HG02938 (cell line): ENCODE measurements at regions not wholly inside any gene's neighbourhood (a gene's known extent, or its start where the extent isn't known, plus 50 kb on each side); places are given as distances from the start of the nearest gene placed in this dataset.
"Not testable (repeated sequence)": the region's sequence is repeated elsewhere in the genome, so short reads cannot be mapped to it uniquely, and the experiment has no call there.

Source experiments
- ATAC-seq: cut with Tn5 transposase; IDR thresholded peaks from one replicate; pipeline ENCODE4 v1.9.1; 2021; ENCODE audit warnings: mild to moderate bottlenecking, moderate library complexity; ENCODE audit not compliant: unreplicated experiment

DNA sequence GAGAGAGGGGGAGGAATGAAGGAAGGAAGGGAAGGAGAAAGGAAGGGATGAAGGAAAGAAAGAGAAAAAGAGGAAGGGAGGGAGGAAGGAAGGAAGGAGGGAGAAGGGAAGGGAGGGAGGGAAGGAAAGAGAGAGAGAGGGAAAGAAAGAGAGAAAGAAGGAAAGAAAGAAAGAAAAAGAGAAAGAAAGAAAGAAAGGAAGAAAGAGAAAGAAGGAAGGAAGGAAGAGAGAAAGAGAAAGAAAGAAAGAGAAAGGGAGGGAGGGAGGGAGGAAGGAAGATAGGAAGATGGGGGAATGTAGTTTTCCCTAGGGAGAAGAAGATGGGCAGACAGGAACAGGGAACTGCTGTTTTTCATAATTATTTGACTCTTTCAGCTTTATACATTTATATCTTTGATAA, 115.1 kb upstream of the CXADR start:
- ATAC-seq: no peak

DNA sequence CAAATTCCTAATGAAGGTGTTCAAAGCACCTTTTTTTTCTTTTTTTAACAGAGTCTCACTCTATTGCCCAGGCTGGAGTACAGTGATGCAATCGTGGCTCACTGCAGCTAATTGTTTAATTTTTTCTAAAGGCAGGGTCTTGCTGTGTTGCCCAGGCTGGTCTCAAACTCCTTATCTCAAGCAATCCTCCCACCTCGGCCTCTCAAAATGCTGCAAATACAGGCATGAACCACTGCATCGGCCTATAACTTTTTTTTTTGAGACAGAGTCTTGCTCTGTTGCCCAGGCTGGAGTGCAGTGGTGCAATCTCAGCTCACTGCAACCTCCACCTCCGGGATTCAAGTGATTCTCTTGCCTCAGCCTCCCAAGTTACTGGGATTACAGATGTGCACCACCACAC, 113.9 kb upstream of the CXADR start:
- not testable (repeated sequence) for ATAC-seq

DNA sequence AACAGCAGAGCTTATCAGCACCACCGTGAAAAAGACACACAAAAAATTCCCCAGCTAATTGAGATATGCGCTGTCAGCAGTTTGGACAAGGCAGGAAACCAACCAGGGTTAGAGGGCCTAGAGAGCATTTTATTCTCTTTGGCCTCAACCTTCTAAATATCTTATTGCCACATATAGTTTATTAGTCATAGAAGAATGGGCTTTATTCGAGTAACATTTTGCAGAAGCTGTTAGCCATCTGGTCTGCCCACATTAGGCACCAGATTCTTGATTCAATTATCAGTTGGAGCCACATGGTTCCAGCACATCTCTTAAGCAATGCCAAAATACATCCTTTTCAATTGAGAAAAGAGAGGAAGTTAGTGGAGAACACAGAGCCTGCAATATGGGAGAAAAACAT, 109.9 kb upstream of the CXADR start:
- ATAC-seq: no peak

DNA sequence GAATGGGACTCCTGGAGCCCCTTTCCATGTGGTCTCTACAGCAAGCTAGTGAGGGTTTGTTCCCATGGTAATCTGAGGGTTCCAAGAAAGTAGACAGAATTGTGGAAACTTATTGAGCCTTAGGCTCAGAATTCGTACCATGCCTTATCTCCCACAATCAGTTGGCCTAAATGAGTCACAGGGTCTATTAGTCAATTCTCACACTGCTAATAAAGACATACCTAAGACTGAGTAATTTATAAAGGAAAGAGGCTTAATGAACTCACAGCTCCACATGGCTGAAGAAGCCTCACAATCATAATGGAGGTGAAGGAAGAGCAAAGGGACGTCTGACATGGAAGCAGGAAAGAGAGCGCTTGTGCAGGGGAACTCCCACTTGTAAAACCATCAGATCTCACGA, 106.6 kb upstream of the CXADR start:
- no peak for ATAC-seq

DNA sequence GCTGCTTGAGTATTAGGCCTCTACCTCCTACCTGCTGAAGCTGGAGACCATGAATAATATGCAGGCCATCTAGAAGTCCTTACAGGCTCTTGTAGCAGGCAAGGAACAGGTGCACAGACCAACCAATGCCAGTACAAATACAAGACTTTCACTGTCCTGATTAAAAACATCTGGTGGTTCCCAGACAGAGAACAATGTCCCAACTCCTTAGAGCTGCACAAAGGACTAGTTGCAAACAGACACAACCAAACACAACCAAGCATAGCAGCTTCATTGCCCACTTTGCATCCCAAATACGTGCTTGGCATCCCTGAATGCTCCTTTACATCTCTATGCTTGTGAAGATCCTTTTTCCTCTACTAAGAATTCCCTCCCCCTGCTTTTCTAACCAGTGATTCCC, 98.1 kb upstream of the CXADR start:
- no peak for ATAC-seq

DNA sequence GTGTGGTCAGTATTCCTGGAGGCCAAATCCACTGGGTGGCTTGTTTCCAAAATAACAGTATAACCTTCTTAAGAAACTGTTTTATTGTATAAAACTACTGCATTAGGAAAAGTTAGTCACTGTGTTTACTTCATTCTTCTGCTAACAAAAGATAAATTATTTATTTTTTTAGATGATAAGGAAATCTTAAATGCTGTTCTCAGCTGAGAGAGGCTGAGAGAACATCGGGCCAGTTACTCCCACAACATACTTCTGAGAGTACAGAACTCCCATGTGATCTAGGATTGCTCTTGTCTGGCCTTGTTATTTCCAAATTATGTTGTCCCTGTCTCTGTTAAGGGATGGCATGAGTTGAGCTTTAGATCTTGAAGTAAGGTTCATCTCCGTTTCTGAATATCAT, 96.7 kb upstream of the CXADR start:
- ATAC-seq: no peak

DNA sequence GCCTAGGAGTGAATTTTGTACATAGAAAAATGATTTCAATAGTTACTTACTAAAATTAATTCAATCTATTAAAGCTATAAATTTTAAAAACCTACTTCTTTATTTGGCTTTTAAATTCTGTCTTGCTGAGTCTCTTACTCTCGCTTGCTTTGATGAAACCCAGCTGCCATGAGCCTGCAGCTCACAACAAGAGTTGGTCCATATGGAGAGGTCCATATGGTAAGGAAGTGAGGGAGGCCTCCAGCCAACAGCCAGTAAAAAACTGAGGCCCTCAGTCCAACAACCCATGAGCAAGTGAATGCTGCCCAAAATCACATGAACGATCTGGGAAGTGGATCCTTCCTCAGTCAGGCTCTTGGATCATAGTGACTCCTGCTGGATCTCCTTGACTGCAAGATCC, 89.9 kb upstream of the CXADR start:
- ATAC-seq: no peak

DNA sequence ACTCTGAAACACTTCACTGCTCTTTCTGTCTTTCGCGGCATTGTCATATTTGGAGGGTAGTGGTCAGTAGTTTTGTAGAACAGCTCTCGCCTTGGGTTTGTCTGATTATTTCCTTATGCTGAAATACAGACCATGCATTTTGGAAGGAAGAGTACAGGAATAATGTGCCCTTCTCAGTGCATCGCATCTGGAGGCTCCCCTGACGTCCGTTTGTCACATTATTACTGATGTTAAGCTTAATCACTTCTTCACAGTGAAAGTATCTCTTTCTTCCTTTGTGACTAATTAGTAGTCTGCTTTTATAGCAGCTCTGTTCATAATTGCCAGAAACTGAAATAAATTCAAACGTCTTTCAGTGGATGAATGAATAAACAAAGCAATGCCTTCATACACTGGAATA, 85.7 kb upstream of the CXADR start:
- ATAC-seq: no peak

DNA sequence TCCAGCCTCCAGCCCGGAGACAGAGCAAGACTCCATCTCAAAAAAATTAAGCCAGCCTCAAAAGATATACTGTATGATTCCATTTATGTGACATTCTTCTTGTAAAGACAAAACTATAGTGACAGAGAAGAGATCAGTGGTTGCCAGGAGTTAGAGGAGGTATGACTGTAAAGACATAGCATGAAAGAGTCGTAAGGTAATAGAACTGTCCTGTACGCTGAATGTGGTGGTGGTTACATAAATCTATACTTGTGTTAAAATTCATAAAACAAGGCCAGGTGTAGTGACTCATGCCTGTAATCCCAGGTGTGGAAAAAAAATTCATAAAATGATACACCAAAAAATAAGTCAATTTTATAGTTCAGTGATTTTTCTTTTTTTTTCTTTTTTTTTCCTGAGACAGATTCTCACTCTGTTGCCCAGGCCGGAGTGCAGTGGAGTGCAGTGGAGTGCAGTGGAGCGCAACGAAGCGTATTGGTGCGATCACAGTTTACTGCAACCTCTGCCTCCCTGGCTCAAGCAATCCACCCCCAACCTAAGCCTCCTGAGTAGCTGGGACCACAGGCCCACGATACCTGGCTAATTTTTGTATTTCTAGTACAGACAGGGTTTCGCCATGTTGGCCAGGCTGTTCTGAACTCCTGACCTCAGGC, 84.9 kb upstream of the CXADR start:
- peak; percentile 90 for ATAC-seq

DNA sequence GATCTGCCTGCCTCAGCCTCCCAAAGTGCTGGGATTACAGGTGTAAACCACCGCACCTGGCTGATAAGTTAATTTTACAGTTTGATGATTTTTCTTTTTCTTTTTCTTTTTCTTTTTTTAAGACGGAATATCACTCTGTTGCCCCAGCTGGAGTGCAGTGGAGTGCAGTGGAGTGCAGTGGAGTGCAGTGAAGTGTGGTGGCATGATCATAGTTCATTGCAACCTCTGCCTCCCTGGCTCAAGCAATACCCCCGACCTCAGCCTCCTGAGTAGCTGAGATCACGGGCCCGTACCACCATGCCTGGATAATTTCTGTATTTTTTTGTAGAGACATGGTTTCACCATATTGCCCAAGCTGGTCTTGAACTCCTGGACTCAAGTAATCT, 84.4 kb upstream of the CXADR start:
- ATAC-seq: peak; percentile 43

DNA sequence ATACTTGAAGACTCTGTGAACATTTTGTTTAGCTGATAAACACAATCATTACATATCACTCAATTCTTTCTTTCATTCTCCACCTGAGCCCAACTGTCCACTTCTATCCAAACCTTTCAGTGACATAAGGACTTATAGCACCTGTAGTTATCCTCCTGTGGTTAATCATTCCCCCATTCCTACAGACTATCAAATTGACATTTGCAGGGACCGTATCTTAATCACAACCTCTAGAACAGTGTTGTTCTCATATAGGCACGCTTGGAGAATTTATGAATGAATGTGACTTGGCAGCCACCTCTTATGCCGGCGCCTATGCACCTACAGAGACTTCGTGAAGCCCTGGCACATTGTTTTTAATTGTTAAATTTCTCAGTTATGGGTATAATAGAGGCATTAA, 83.9 kb upstream of the CXADR start:
- no peak for ATAC-seq

DNA sequence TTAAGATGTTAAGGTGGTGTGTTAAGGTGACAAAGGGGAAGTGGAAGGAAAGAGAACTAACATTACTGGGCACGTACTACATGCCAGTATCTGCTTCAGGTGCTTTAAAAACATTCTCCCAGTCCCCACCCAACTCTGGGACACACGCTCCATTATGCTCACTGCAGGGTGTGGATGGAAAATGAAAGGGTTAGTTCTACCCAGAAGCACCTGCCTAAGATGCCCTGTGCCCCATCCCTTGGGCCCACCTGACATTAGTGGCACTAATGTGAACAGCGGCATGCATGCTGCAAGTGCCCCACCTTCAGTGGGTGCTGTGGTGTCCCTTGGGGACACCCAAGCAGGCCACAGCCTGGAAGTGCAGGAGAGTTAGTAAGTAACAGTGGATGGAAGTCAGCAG, 82.9 kb upstream of the CXADR start:
- no peak for ATAC-seq

DNA sequence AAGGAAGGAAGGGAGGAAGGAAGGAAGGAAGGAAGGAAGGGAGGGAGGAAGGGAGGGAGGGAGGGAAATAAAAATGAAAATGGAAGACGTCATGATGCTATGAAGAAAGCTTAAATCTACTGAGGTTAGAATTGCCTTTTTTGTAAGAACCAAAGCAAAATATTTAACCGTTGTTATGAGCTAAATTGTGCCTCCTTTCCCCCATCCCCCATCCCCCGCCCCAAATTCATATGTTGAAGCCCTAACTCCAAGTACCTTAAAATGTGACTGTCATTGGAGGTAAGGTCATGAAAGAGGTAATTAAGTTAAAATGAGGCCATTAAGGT, 80.1 kb upstream of the CXADR start:
- ATAC-seq: no peak

DNA sequence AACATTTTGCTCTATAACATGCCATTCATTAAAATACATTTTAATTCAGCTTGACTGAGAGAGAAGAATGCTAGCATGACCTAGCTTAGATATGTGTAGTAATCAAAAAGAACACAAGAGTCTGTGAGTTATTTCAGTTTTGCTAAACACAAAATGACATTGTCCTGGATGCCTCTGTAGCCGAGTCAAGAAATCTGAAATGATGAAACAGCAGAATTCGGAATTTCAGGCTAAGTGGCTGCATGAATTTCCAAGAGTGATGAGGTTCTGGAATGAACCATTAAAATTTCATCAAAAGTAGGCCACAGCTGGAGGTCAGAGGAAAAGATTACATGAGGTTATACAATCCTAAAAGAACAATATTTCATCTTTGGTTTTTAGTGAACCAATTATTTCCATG, 79.1 kb upstream of the CXADR start:
- no peak for ATAC-seq

DNA sequence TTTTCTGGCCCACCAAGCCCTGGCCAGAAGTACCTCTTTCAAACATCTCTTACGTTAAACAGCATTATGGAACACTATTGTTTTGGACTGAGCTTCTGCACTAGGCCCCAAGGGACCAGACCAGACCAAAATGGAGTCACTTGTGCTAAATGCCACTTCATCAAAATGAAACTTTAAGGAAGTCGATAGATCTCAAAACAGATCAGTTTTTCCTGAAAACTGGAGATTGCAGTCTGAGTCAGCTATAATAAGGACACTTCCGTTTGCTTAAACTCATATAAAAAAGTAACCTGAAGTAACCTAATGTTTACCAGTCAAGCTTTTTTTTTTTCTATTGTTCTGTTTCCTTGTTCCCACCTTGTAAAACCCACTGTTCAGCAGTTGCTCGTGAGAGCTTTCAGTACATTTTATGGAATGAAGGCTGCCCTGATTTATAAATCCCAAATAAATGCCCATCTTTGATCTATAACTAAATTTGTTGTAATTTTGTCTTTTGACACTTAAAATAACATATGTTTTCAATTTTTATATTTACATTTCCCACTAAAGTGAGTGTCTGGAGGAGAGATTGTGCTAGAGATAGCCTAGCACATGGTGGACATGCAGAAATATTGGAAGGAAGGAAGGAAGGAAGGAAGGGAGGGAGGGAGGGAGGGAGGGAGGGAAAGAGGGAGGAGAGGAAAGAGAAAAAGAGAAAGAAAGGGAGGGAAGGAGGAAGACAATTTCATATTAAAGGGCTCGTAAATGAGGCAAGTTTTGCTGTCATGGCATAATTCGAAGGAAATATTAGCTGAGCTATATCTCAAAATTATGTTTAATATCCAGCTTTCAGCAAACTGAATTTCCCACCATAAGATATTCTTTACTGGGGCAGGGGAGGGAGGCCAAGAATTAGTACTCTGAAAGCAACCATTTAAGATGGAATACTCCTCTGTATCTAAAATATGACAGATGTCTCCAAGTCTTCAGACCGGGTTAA, 77.0 kb upstream of the CXADR start:
- ATAC-seq: no peak

DNA sequence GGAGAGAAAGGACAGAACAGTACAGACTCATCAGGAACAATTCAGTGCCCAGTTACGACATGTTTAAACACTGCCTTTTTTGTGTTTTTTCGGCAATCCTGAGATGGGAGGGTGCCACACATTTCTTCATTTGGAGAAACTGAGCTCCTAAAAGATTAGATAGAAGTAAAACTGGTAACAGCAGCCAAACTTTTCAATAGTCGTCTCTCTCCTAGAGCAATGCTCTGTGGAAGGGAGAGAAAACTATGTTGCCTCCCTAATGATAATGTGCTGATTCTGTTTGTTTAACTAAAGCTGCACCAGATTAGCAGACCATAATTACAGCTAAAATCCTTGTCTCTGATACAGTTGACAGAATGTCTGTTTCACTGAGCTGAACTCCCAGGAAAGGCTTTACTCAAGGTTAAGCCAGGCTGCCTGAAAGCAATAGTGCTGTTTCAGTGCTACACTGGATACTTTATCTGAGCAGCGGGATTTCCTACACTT, 76.2 kb upstream of the CXADR start:
- no peak for ATAC-seq

DNA sequence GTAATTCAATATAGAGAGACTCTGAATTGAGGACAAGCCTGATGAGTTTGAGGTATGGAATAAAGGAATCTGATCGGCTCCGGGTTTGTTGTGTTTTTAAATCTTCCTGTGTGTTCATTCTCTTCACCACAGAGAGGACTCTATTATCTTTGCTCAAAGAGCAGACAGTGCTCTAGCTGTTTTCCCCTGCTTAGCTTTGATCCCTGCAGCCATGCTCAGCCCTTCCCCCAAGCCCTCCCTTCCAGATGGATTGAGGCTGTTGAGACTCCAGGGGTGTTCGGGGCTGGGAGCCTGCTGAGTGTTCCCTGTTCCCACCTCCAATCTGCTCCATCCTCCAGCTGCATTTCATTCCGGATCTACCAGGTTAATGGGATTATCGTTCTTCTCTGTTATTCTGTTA, 74.2 kb upstream of the CXADR start:
- ATAC-seq: no peak

DNA sequence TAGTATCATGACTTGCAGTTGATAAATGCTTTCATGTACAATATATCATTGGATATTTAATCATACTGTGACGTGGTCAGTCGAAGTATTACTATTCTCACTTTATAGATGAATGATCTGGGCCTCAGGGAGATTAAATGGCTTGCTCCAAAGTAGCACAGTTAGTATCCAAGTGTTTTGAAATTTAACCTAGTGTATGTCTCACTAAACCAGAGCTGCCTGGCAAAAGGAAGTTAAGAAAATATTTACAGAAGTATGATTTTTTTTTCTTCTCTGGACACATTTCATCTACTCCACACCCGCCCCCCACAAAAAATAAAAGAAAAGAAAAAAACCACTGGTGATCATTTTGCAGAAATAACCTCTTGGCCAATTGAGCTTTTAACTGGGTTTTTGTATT, 71.9 kb upstream of the CXADR start:
- no peak for ATAC-seq

DNA sequence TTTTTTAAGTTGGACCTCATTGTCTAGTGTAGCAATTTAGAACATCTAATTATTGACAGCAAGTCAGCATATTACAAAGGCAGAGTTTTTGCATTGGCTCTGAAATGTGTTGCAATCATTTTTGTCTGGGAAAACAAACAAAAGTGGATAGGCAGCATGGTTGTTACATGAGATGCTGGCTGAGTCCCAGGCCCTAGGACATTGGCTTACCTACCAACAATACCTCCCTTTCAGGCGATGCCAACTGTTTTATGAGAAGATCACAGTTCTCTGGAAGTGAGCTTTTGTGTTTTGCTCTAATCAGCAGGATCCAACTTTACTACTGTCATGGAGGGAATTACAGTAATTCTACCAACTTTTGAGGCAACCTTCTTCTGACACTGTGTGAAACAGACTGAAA, 71.5 kb upstream of the CXADR start:
- no peak for ATAC-seq

DNA sequence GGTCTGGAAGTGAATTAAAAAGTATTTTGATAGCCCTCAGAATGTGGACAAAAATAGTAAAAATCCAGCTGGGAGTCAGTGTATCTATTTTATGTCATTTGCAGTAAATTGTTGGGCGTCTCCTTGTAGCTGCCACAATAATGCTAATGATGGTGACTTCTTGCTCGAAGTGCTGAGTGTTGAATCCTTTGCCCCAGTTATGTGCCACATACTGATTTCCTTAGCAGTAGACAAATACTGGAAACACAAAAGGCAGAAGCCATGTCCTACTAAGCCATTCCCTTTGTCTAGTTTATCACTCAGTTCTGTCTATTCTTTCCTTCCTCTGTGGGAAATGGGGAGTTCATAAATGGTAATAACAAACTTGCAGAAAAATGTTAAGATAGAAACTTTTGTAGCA, 70.7 kb upstream of the CXADR start:
- no peak for ATAC-seq

DNA sequence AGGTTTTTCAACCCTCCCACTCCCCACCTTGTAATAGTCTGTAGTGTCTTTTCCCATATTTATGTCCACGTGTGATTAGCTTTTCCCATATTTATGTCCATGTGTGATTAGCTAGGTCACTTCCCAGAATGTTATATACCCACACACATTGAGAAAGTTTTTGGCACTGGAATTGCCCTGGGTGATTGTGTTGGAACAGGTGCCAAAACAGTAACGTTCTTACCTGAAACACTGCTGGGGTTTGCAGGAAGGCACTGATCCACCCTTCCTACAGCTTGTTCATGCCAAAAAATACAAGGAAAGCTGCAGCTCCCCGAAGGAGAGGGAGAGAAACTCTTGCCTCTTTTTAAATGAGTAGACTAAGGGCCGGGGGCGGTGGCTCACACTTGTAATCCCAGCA, 68.0 kb upstream of the CXADR start:
- ATAC-seq: no peak

DNA sequence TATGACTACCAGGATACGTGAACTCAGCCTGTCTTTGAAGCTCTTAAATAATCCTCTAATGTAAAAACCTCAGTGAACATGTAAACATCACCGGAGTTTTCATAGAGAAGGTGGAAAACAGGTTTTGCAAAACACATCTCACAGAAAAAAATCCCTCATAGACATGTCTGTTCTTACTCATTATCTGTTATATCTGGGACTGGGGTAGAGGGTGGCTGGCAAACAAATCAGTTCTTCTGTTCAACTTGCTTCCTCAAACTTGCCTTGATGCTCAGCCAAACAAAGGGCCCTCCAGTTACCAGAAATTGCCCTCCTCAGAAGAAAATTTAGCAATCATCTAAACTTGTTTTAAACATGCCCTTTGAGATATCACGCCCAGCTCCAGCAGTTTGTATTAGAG, 66.1 kb upstream of the CXADR start:
- no peak for ATAC-seq

DNA sequence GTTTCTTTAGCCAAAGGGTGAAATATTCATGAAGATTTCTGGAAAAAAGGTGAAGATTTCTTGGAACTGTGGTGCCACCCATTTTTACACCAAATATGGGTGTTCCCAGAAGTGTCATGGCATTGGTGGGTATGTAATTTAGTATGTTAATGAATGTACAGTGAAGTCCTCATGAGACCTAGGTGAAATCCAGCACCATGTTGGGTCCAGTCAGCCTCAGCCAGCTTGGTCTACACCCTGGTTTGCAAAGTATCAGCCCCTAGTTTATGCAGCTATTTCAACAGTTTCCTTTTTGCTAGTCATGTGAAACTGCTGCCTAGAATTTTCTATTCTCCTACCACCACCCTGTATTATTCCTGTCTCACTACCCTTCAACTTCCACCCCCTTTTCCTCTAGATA, 63.1 kb upstream of the CXADR start:
- no peak for ATAC-seq
